Natural killer cell treated with Interleukin-12 subunit alpha and Interleukin-12 subunit beta and Interleukin-15 and Interleukin-18, amount 100 ng/mL, for 72 hours (primary cell): ENCODE measurements at regions not wholly inside any gene's neighbourhood (a gene's known extent, or its start where the extent isn't known, plus 50 kb on each side); places are given as distances from the start of the nearest gene placed in this dataset.

Source experiments
- ATAC-seq, 2 donors: fragments of 150-1000 bp; cut with Tn5 transposase in 1 of 2; sonication (Bioruptor Pico), chemical (Tn5 transposase) in 1 of 2; 2 replicates each; pipeline ENCODE4 v1.10.0; 2021
- DNase-seq: peaks from one replicate; pipeline ENCODE4 v3.0.0; 2022; ENCODE audit warnings: low spot score
- H3K27ac Mint-ChIP-seq, 2 donors: 1 replicate in 1 of 2; 2 replicates in 1 of 2; pipeline ENCODE4 v1.8.0; 2022; ENCODE audit warnings: mixed read lengths in 2 of 2, mild to moderate bottlenecking in 1 of 2, moderate library complexity in 1 of 2
- H3K27me3 Mint-ChIP-seq, 2 donors: 1 replicate in 1 of 2; 2 replicates in 1 of 2; pipeline ENCODE4 v1.8.0; 2022; ENCODE audit warnings: mixed read lengths in 2 of 2
- H3K36me3 Mint-ChIP-seq: one replicate; pipeline ENCODE4 v1.8.0; 2022; ENCODE audit warnings: mixed read lengths
- H3K4me1 Mint-ChIP-seq, 2 donors: 1 replicate in 1 of 2; 2 replicates in 1 of 2; pipeline ENCODE4 v1.8.0; 2022; ENCODE audit warnings: low read depth in 2 of 2, mixed read lengths in 2 of 2, mild to moderate bottlenecking in 1 of 2
- H3K4me3 Mint-ChIP-seq: one replicate; pipeline ENCODE4 v1.8.0; 2022; ENCODE audit warnings: mixed read lengths
- H3K9me3 Mint-ChIP-seq: 2 replicates; pipeline ENCODE4 v1.8.0; 2022; ENCODE audit warnings: mixed read lengths

DNA sequence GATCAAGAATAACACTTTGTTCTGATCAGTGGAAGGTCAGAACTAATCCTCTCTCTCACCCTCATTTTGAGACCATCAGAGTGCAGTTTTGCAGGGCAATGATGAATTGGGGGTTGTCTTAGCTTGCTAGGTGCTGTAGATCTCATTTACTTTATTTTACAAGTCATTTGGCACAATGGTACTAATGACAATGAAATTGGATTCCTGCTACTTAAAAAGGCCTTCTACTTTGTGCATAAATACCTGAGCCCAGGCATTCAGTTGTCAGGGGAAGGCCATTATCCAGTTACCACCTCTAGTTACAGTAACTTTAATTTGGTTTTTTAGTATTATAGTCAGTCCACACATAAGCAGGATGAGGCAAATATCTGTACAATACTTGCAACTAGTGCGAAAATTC, 240.0 kb downstream of the HDGFL1 start:
- DNase-seq: no peak
- H3K27ac Mint-ChIP-seq: no peak overlapping the region
- ATAC-seq: no peak
- peaks cover 5% of the 10 kb centered on the region for H3K36me3 Mint-ChIP-seq
- H3K9me3 Mint-ChIP-seq: peaks cover 11% of the 10 kb centered on the region
- H3K27me3 Mint-ChIP-seq: no peaks in the 10 kb centered on the region
- H3K4me1 Mint-ChIP-seq: no peaks in the 10 kb centered on the region
- no peak overlapping the region for H3K4me3 Mint-ChIP-seq

DNA sequence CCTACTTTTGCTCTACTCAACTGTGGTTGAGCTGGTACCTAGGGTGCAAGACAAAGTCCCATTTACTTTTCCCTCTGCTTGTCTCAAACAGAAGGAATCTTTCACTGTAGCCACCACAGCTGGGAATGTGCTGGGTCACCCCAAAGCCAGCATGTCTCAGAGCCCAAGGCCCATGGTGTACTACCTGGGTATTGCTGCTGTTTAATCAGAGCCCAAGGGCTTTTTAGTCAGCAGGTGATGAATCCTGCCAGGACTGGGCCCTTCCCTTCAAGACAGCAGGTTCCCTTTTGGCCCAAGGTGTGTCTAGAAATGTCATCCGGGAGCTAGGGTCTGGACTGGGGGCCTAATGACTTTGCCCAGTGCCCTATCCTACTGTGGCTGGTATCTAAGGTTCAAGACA, 249.8 kb downstream of the HDGFL1 start:
- ATAC-seq (no peak), DNase-seq (no peak)
- Mint-ChIP-seq H3K4me1 (no peaks in the 10 kb centered on the region), H3K27me3 (no peaks in the 10 kb centered on the region), H3K36me3 (no peaks in the 10 kb centered on the region), H3K9me3 (peaks cover 14% of the 10 kb centered on the region), H3K27ac (no peak overlapping the region), H3K4me3 (no peak overlapping the region)

DNA sequence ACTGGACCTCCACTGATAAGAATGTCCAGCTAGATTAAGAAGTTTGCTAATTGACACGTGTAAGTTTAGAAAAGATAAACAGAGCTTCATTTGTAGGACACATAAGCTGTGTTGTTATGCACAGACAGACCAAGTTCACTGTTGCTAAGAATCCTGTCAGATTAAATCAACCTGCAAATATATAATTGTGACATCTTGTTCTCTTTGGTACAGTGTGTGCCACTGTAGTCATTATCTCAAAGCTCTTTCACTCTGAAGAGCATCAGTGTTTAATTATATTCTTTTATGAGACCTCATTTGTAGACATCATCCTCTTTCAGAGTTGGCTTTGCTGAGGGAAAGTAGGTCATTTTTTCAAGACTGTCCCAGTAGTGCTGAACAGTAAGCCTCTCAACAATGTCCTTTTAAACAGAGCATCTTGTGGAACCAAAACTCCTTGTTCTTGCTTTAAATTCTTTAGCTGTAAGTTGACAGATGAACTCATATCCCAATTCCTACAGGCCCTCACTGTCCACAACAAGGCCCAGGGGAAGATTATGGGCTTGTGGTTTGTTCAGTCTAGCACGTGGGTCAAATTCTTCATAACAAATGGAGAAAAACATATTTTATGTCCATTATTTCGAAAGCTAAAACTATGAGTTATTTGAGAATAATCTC, 252.4 kb downstream of the HDGFL1 start:
- H3K4me3 Mint-ChIP-seq: no peak overlapping the region
- DNase-seq: no peak
- no peak for ATAC-seq
- H3K27ac Mint-ChIP-seq: no peak overlapping the region
- H3K36me3 Mint-ChIP-seq: no peaks in the 10 kb centered on the region
- no peaks in the 10 kb centered on the region for H3K27me3 Mint-ChIP-seq
- no peaks in the 10 kb centered on the region for H3K4me1 Mint-ChIP-seq
- peaks cover 10% of the 10 kb centered on the region for H3K9me3 Mint-ChIP-seq

DNA sequence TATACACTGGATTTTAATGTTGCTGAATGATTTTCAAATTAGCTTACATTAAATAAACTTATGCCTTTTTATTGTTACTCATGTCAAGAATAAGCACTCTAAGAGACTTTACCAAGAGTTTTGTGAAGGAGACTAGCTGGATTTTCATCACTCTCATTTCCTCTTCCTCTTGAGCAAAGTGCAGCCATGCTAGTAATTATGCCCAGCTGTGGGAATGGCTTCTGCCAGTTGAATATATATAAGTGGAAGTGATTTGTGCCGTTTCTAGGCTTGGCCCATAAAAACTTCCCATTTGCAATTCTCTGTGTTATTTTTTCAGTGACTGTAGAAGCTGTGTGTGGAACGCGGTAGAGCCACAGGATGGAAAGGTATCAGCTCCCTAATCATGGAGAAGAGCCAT, 255.8 kb downstream of the HDGFL1 start:
- H3K27me3 Mint-ChIP-seq: no peaks in the 10 kb centered on the region
- H3K27ac Mint-ChIP-seq: no peak overlapping the region
- no peak overlapping the region for H3K4me3 Mint-ChIP-seq
- peaks cover 2% of the 10 kb centered on the region for H3K9me3 Mint-ChIP-seq
- no peaks in the 10 kb centered on the region for H3K36me3 Mint-ChIP-seq
- no peaks in the 10 kb centered on the region for H3K4me1 Mint-ChIP-seq
- ATAC-seq (no peak), DNase-seq (no peak)

DNA sequence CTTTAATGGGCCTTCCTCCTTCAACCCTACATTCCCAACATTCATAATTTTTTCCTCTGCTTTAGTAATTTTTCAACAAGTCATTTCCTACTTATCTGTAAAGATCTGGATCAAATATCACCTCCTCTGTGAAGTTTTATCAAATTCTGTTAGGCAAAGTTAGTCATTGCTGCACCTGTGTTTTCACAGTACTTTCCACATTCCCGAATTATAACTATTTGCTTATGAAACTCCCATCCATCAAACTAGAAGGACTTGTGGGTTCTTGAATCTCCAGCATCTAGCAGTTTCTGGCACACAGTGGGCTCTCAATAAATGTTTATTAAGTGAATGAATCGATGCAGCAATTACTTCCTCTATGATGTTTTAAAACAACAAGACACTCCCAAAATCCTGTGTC, 257.6 kb downstream of the HDGFL1 start:
- DNase-seq: no peak
- ATAC-seq: no peak
- Mint-ChIP-seq H3K27ac (no peak overlapping the region), H3K36me3 (no peaks in the 10 kb centered on the region), H3K9me3 (peaks cover 2% of the 10 kb centered on the region), H3K4me1 (no peaks in the 10 kb centered on the region), H3K27me3 (no peaks in the 10 kb centered on the region), H3K4me3 (no peak overlapping the region)

DNA sequence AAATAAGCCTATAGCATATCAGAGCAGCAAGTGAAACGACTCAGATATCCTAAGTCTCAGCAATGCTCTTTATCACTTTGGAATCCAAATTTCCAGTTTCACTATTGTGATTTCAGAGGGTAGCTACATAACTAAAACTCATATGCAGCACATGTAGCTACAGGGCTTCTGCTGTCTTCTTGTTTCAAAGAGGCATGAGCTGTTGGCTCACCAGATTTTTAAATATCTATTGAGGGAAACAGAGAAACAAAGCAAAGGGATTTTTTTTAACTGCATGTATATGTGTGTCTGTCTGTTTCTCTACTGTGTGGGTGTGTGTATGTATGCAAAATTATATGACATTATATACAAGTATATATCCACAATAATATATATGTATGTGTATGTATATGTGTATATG, 258.4 kb downstream of the HDGFL1 start:
- Mint-ChIP-seq H3K9me3 (peaks cover 2% of the 10 kb centered on the region), H3K4me1 (no peaks in the 10 kb centered on the region), H3K4me3 (no peak overlapping the region), H3K27me3 (no peaks in the 10 kb centered on the region), H3K27ac (no peak overlapping the region), H3K36me3 (no peaks in the 10 kb centered on the region)
- no peak for ATAC-seq
- no peak for DNase-seq

DNA sequence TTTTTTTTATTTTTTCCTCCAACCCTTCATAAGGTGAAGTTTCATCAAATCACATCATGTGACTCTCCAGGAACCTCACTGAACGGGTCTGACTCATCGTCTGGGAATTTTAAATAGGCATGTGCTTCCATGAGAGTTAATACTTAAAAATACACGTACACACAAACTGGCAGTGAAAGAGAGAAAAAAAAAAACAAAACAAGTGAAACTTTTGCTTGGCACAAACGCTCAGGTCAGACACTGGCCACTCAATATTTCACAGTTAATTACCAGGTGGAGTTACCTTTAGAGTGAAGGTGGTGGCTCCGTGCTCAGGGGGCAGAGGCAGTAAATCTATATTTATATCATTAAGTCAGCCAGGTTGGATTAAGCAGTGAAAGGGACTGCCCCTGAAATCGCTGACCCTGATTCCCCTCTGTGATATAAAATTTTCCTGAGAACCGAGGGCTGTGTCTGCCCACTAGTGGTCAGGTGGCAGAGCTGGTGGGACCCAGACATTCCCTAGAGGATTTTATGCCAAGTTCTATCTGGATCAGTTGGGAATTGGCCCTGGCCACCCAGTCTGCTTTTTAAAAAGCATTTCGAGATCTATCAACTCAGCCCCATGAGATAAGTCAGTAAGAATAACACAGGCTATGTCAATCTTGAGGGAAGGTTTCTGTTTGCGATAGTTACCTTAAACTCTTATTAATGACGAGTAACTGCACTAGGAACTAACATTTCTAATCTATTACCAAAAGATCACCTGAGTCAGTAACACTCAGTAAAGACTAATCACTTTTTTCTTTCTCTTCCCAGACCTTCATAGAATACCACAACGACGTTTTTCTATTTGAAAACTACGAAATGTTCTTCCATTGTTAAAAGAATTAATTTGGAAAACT, 259.1 kb downstream of the HDGFL1 start:
- DNase-seq (no peak), ATAC-seq (no peak)
- Mint-ChIP-seq H3K9me3 (peaks cover 2% of the 10 kb centered on the region), H3K36me3 (no peaks in the 10 kb centered on the region), H3K4me1 (no peaks in the 10 kb centered on the region), H3K27me3 (no peaks in the 10 kb centered on the region), H3K4me3 (no peak overlapping the region), H3K27ac (no peak overlapping the region)

DNA sequence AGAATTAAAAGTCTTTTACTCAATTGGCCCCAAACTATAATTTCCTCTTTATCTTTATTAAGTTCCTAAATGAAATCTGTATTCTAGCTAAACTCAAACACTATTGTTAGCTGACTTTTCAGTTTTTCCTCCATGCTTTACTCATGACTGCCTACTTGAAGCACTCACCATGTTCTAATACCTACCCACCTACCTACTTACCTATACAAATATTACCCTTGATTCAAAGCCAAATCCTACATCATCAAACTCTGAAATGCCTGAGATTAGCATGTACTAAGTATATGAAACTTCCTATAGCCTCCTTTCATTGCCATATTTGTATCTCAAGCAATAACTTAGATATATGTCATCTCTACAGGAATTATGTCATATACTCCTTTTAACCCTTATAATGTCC, 259.7 kb downstream of the HDGFL1 start:
- no peaks in the 10 kb centered on the region for H3K27me3 Mint-ChIP-seq
- ATAC-seq (no peak), DNase-seq (no peak)
- H3K27ac Mint-ChIP-seq: no peak overlapping the region
- no peaks in the 10 kb centered on the region for H3K4me1 Mint-ChIP-seq
- H3K9me3 Mint-ChIP-seq: peaks cover 2% of the 10 kb centered on the region
- no peaks in the 10 kb centered on the region for H3K36me3 Mint-ChIP-seq
- no peak overlapping the region for H3K4me3 Mint-ChIP-seq

DNA sequence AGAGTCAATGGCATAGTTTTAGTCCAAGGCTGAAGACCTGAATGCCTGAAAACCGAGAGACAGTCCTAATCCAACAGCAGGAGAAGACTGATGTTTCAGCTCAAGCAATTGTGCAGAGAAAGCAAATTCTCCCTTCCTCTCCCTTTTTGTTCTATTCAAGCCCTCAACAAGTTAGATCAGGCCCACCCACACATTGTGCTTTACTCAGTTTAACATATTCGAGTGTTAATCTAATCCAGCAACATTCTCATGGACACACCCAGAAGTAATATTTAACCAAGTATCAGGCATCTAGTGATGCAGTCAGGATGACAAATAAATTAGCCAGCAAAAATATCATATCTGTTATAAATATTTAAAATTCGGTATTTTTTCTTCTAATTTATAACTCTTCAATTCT, 261.1 kb downstream of the HDGFL1 start:
- H3K27me3 Mint-ChIP-seq: no peaks in the 10 kb centered on the region
- no peaks in the 10 kb centered on the region for H3K4me1 Mint-ChIP-seq
- peaks cover 6% of the 10 kb centered on the region for H3K9me3 Mint-ChIP-seq
- H3K36me3 Mint-ChIP-seq: no peaks in the 10 kb centered on the region
- H3K4me3 Mint-ChIP-seq: no peak overlapping the region
- DNase-seq (no peak), ATAC-seq (no peak)
- H3K27ac Mint-ChIP-seq: no peak overlapping the region

DNA sequence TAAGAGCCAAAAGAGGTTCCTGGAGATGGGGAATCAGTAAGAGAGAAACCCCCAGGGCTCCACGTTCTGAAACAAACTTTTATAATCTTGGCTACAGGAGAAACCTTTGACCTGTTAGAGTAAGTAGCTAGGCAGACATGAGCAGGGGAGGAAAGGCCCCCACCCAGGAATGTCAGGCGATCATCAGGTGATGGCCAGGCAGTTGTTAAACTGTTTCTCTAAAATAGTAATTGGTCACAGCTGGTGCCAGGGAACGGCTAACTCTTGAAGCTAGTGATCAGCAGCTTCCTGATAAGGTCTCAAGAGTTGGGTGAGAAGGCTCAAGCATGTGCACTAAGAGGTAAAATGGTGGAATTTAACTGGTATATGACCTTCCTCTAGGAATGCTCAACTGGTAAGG, 263.8 kb downstream of the HDGFL1 start:
- Mint-ChIP-seq H3K4me1 (no peaks in the 10 kb centered on the region), H3K27ac (no peak overlapping the region), H3K4me3 (no peak overlapping the region), H3K9me3 (peaks cover 6% of the 10 kb centered on the region), H3K27me3 (no peaks in the 10 kb centered on the region), H3K36me3 (peaks cover 2% of the 10 kb centered on the region)
- ATAC-seq (no peak), DNase-seq (no peak)

DNA sequence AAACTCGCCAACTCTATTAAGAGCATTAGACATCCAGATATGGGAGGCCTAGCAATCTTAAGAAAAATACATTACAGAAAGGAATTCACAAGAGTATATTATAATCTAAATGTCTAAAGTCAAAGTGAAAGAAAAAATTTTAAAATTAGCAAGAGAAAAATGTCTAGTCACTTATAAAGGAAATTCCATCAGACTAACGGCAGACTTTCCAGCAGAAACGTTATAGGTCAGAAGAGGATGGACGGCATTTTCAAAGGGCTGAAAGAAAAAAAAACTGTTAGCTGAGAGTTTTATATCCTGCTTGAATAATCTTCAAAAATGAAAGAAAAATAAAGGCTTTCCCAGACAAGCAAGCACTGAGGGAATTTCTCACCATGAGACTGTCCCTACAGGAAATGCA, 269.0 kb downstream of the HDGFL1 start:
- no peaks in the 10 kb centered on the region for H3K4me1 Mint-ChIP-seq
- H3K4me3 Mint-ChIP-seq: no peak overlapping the region
- DNase-seq: no peak
- H3K27ac Mint-ChIP-seq: no peak overlapping the region
- H3K27me3 Mint-ChIP-seq: no peaks in the 10 kb centered on the region
- H3K9me3 Mint-ChIP-seq: peaks cover 13% of the 10 kb centered on the region
- no peak for ATAC-seq
- peaks cover 7% of the 10 kb centered on the region for H3K36me3 Mint-ChIP-seq

DNA sequence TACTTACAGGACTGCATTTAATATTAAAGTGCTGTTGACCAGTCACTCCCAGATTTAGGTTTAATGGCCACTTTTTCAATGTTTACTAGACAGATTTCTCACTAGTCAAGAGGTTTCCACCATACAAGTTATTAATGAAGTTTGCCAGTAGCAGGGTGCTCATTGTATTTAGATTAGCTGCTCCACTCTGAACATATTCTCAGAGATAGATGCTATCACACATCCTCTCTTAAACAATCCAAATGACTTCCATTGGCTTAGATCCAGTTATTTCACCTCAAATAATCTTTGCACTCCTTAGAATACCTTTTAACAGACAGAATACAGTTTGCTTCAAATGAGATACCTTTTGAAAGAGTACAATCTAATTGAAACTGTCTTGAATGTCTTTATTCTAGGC, 276.1 kb downstream of the HDGFL1 start:
- peaks cover 6% of the 10 kb centered on the region for H3K9me3 Mint-ChIP-seq
- no peaks in the 10 kb centered on the region for H3K36me3 Mint-ChIP-seq
- ATAC-seq (no peak), DNase-seq (no peak)
- H3K27me3 Mint-ChIP-seq: no peaks in the 10 kb centered on the region
- H3K27ac Mint-ChIP-seq: no peak overlapping the region
- H3K4me1 Mint-ChIP-seq: no peaks in the 10 kb centered on the region
- no peak overlapping the region for H3K4me3 Mint-ChIP-seq

DNA sequence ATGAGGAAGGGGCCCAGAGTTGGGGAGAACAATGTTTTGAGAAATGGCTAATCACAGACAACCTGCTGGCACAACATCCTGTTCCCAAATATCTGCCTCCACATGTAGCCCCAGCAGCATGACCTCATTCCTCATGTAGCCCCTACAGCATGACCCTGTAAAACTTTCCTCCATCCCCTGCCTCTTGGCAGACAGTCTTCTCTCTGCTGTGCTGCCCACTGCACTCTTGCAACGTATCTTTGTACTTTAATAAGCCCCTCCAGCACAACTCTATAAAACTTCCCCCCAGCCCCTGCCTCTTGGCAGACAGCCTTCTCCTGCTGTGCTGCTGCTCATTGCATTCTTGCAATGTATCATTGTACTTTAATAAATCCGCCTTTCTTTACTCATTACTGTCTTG, 278.8 kb downstream of the HDGFL1 start:
- Mint-ChIP-seq H3K36me3 (no peaks in the 10 kb centered on the region), H3K4me3 (no peak overlapping the region), H3K27ac (no peak overlapping the region), H3K4me1 (no peaks in the 10 kb centered on the region), H3K9me3 (peaks cover 2% of the 10 kb centered on the region), H3K27me3 (no peaks in the 10 kb centered on the region)
- ATAC-seq: no peak
- DNase-seq: no peak

DNA sequence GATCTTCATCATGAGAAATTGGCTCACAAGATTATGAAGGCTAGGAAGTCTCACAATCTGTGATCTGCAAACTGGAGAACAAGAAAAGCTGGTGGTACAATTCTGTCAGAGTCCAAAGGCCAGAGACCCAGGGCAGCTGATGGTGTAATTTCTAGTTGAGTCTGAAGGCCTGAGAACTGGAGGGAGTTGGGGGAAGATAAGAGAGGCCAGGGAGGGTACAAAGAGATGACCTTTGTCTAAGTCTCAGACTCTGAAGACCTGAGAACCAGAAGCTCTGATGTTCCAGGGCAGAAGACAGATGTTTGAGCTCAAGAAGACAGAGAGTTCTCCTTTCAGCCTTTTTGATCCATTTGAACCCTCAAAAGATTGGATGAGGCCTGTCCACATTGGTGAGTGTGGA, 280.6 kb downstream of the HDGFL1 start:
- Mint-ChIP-seq H3K27me3 (no peaks in the 10 kb centered on the region), H3K4me3 (no peak overlapping the region), H3K36me3 (no peaks in the 10 kb centered on the region), H3K27ac (no peak overlapping the region), H3K4me1 (no peaks in the 10 kb centered on the region), H3K9me3 (no peaks in the 10 kb centered on the region)
- ATAC-seq (no peak), DNase-seq (no peak)
